ENCODE measurements at regions not wholly inside any gene's neighbourhood (a gene's known extent, or its start where the extent isn't known, plus 50 kb on each side); places are given as distances from the start of the nearest gene placed in this dataset.

DNA sequence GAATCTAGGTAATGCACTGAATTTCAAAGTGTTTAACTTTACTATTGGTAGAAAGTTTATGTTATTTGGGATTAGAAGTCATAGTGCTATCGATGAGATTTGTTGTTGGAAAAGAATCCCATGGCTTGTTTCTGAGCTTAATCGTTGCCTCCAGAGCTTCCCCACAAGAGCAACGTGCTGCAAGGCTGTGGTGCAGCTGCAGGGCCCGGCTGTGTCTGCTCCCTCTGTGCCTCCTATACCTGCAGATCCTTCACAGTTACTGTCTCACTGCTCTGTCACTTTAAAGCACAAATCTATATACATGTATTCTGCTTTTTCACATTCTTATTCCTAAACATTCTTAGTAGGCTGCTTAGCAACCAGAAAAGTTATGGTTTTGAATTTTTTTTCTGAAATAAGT lies 826.6 kb upstream of the COBL start:
- no peak for TF ChIP-seq EZH2 (IDR thresholded peaks at IDR 0.05; ENCODE audit: borderline replicate concordance, low read length)
- TF ChIP-seq, protein P1, sequence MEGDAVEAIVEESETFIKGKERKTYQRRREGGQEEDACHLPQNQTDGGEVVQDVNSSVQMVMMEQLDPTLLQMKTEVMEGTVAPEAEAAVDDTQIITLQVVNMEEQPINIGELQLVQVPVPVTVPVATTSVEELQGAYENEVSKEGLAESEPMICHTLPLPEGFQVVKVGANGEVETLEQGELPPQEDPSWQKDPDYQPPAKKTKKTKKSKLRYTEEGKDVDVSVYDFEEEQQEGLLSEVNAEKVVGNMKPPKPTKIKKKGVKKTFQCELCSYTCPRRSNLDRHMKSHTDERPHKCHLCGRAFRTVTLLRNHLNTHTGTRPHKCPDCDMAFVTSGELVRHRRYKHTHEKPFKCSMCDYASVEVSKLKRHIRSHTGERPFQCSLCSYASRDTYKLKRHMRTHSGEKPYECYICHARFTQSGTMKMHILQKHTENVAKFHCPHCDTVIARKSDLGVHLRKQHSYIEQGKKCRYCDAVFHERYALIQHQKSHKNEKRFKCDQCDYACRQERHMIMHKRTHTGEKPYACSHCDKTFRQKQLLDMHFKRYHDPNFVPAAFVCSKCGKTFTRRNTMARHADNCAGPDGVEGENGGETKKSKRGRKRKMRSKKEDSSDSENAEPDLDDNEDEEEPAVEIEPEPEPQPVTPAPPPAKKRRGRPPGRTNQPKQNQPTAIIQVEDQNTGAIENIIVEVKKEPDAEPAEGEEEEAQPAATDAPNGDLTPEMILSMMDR (IDR thresholded peaks at IDR 0.05; ENCODE audit: low read length) = no peak

Data from OCI-LY1 (cell line).